ENCODE measurements at regions not wholly inside any gene's neighbourhood (a gene's known extent, or its start where the extent isn't known, plus 50 kb on each side); places are given as distances from the start of the nearest gene placed in this dataset.

DNA sequence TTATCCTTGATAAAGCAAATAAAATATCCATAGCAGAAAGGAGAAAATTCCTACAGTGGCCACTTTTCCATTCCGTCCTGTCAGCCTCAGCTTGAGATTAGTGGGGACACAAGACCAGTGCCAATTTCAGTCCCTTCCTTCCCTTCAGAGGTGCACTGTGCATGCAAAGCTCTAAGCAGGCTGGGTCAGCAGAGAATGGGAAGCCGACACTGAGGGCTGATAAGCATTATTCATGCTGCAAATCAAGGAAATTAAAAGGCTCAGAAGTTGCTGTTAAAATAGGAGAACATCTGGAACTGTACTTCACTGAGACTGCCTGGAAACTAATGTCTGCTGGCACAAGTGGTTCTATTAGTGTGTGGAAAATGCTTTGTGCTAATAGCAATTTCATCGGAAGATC is 534.3 kb downstream of the ADCYAP1 start:
- no peak for TF ChIP-seq POLR2AphosphoS5 (IDR thresholded peaks at IDR 0.05)
- TF ChIP-seq, protein P1, sequence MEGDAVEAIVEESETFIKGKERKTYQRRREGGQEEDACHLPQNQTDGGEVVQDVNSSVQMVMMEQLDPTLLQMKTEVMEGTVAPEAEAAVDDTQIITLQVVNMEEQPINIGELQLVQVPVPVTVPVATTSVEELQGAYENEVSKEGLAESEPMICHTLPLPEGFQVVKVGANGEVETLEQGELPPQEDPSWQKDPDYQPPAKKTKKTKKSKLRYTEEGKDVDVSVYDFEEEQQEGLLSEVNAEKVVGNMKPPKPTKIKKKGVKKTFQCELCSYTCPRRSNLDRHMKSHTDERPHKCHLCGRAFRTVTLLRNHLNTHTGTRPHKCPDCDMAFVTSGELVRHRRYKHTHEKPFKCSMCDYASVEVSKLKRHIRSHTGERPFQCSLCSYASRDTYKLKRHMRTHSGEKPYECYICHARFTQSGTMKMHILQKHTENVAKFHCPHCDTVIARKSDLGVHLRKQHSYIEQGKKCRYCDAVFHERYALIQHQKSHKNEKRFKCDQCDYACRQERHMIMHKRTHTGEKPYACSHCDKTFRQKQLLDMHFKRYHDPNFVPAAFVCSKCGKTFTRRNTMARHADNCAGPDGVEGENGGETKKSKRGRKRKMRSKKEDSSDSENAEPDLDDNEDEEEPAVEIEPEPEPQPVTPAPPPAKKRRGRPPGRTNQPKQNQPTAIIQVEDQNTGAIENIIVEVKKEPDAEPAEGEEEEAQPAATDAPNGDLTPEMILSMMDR (IDR thresholded peaks at IDR 0.05), result no peak
- TF ChIP-seq POLR2A (IDR thresholded peaks at IDR 0.05), result no peak

Data from breast epithelium (tissue), 3 donors.